MCF 10A (cell line): ENCODE measurements at regions not wholly inside any gene's neighbourhood (a gene's known extent, or its start where the extent isn't known, plus 50 kb on each side); places are given as distances from the start of the nearest gene placed in this dataset.

ENCODE experiments used
- BruUV-seq: library from RNA; stranded (reverse); fragments of 400-500 nt; replicated peaks from 2 replicates; lab custom pipeline; 2021; lab: Mats Ljungman, UMichigan
- CTCF ChIA-PET: fragments of 300-600 bp; sonication (Branson Sonifier 250); formaldehyde crosslinking; extraction: SDS; loops from one replicate; lab custom pipeline; 2021; ENCODE audit warnings: antibody characterized with exemption, inconsistent platforms; lab: Yijun Ruan, JAX
- POLR2A ChIA-PET: fragments of 300-600, 350-650 bp; sonication (Branson Sonifier 250); formaldehyde crosslinking; extraction: SDS; loops from one replicate; lab custom pipeline; 2020; ENCODE audit warnings: antibody characterized with exemption, inconsistent platforms; lab: Yijun Ruan, JAX
- DNase-seq: peaks from one replicate; pipeline ENCODE4 v3.0.0-alpha.2; 2018; ENCODE audit not compliant: unreplicated experiment
- H3K27ac Mint-ChIP-seq: one replicate; pipeline ENCODE4 v1.8.0; 2022; ENCODE audit warnings: mild to moderate bottlenecking, low read depth, mixed read lengths; ENCODE audit not compliant: unreplicated experiment
- H3K27me3 Mint-ChIP-seq: one replicate; pipeline ENCODE4 v1.8.0; 2022; ENCODE audit warnings: mixed read lengths; ENCODE audit not compliant: insufficient read depth, unreplicated experiment
- H3K36me3 Mint-ChIP-seq: one replicate; pipeline ENCODE4 v1.8.0; 2022; ENCODE audit warnings: mild to moderate bottlenecking, moderate library complexity, mixed read lengths; ENCODE audit not compliant: insufficient read depth, unreplicated experiment
- H3K4me1 Mint-ChIP-seq: one replicate; pipeline ENCODE4 v1.8.0; 2022; ENCODE audit warnings: mixed read lengths; ENCODE audit not compliant: insufficient read depth, unreplicated experiment
- H3K4me3 Mint-ChIP-seq: one replicate; pipeline ENCODE4 v1.8.0; 2022; ENCODE audit warnings: mild to moderate bottlenecking, moderate library complexity, mixed read lengths; ENCODE audit not compliant: unreplicated experiment
- H3K9me3 Mint-ChIP-seq: one replicate; pipeline ENCODE4 v1.8.0; 2022; ENCODE audit warnings: mixed read lengths; ENCODE audit not compliant: unreplicated experiment
- intact Hi-C: fragments of 100-400 bp; cut with micrococcal nuclease; formaldehyde crosslinking; loops from 2 replicates; pipeline ENCODE4 v1.14.1; 2022
- TF ChIP-seq, protein P1 (sequence below): fragments of 200-600 bp; IDR thresholded peaks from one replicate; pipeline ENCODE4 v1.8.0; 2022; ENCODE audit warnings: antibody characterized with exemption, mild to moderate bottlenecking; ENCODE audit not compliant: unreplicated experiment

DNA sequence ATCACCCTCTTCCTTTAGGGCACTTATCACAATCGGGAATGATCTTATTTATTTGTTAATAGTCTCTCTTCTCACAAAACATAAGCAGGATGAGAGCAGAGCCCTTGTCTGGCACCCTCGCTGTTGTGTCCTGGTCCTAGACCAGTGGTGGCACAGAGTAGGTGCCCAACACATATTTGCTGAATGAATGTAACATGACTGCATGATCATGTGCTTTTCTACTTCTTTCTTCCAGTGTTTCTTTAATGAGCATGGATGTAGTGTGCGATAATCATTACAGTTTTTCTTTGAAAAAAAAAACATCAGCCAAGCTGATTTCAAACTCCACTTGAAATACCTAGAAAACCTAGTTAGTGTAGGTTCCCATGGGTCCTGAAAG, 164.1 kb downstream of the CHIC2 start:
- no peak for DNase-seq
- TF ChIP-seq, protein P1, sequence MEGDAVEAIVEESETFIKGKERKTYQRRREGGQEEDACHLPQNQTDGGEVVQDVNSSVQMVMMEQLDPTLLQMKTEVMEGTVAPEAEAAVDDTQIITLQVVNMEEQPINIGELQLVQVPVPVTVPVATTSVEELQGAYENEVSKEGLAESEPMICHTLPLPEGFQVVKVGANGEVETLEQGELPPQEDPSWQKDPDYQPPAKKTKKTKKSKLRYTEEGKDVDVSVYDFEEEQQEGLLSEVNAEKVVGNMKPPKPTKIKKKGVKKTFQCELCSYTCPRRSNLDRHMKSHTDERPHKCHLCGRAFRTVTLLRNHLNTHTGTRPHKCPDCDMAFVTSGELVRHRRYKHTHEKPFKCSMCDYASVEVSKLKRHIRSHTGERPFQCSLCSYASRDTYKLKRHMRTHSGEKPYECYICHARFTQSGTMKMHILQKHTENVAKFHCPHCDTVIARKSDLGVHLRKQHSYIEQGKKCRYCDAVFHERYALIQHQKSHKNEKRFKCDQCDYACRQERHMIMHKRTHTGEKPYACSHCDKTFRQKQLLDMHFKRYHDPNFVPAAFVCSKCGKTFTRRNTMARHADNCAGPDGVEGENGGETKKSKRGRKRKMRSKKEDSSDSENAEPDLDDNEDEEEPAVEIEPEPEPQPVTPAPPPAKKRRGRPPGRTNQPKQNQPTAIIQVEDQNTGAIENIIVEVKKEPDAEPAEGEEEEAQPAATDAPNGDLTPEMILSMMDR: no peak
- POLR2A ChIA-PET: no interaction called here
- H3K27ac Mint-ChIP-seq: no peak overlapping the region
- no peaks in the 10 kb centered on the region for H3K27me3 Mint-ChIP-seq
- BruUV-seq: no TSS peak
- intact Hi-C loops: loop anchor here (5.0 to 10.0 kb wide), 2 partner anchors 885 to 1523 kb away; no protein-coding TSS in a partner anchor
- H3K4me1 Mint-ChIP-seq: peaks cover 7% of the 10 kb centered on the region
- H3K4me3 Mint-ChIP-seq: no peak overlapping the region
- H3K36me3 Mint-ChIP-seq: no peaks in the 10 kb centered on the region
- CTCF ChIA-PET: interaction anchor here (1.1 kb wide), 1 partner anchor 8 kb away, joined by 3 read pairs; no protein-coding TSS in a partner anchor
- H3K9me3 Mint-ChIP-seq: no peaks in the 10 kb centered on the region

GRCh38 chr4:53899586-53900270, 164.7 kb downstream of the CHIC2 start:
- BruUV-seq: no TSS peak
- TF ChIP-seq, protein P1: no peak
- no peak overlapping the region for H3K27ac Mint-ChIP-seq
- H3K36me3 Mint-ChIP-seq: no peaks in the 10 kb centered on the region
- DNase-seq: no peak
- no peaks in the 10 kb centered on the region for H3K9me3 Mint-ChIP-seq
- ChIA-PET CTCF (interaction anchor here (1.1 kb wide), 1 partner anchor 9 kb away, joined by 3 read pairs; no protein-coding TSS in a partner anchor), POLR2A (no interaction called here)
- H3K27me3 Mint-ChIP-seq: no peaks in the 10 kb centered on the region
- H3K4me1 Mint-ChIP-seq: peaks cover 11% of the 10 kb centered on the region
- intact Hi-C loops: loop anchor here (5.0 to 10.0 kb wide), 2 partner anchors 885 to 1522 kb away; no protein-coding TSS in a partner anchor
- H3K4me3 Mint-ChIP-seq: no peak overlapping the region

DNA sequence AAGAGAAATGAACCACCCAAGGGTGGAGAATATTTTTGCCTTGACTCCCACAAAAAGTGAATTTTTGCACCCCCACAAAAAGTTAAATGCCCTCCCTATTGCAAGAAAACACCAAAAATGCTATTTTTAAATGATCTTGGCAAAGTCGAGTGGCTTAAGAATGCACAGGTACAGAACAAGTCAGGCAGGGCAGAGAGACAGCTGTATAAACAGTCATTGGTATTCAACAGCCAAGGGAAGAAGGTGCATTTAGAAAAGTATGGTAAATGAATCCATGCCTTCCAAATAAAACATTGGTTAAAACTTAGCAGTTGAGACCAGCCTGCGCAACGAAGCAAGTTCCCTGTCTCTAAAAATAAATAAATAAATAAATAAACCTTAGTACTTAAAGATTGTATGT, 169.3 kb downstream of the CHIC2 start:
- no peaks in the 10 kb centered on the region for H3K36me3 Mint-ChIP-seq
- no TSS peak for BruUV-seq
- no peaks in the 10 kb centered on the region for H3K27me3 Mint-ChIP-seq
- no peak for DNase-seq
- ChIA-PET POLR2A (interaction anchor here (0.6 kb wide), 1 partner anchor 1244 kb away, joined by 3 read pairs; no protein-coding TSS in a partner anchor), CTCF (interaction anchor here (0.6 to 1.0 kb wide), 2 partner anchors 14 to 330 kb away, joined by 3 to 4 read pairs; no protein-coding TSS in a partner anchor)
- peaks cover 4% of the 10 kb centered on the region for H3K4me1 Mint-ChIP-seq
- intact Hi-C loops: no loop called here
- H3K27ac Mint-ChIP-seq: no peak overlapping the region
- H3K4me3 Mint-ChIP-seq: no peak overlapping the region
- H3K9me3 Mint-ChIP-seq: no peaks in the 10 kb centered on the region
- TF ChIP-seq, protein P1: no peak

DNA sequence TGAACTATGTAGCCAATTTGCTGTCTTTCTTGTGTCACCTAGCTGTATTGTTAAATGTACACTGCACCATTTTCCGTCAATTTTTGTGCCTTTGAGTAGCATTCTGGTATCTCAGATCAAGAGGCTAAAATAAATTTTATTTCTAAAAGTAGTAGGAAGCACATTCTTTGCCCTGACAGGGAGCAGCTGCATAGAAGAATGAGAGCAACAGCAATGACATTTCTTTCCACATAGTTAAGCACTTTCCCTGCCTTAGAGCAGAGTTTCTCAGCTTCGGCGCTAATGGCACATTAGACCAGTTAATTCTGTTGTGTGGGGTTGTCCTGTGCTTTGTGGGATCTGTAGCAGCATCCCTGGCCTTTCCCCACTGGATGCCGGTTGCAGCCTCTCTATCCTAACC, 173.9 kb downstream of the CHIC2 start:
- ChIA-PET CTCF (no interaction called here), POLR2A (interaction anchor here (0.6 kb wide), 1 partner anchor 400 kb away, joined by 3 read pairs; no protein-coding TSS in a partner anchor)
- Mint-ChIP-seq H3K4me1 (peaks cover 4% of the 10 kb centered on the region), H3K9me3 (no peaks in the 10 kb centered on the region), H3K36me3 (no peaks in the 10 kb centered on the region), H3K27ac (no peak overlapping the region), H3K27me3 (no peaks in the 10 kb centered on the region), H3K4me3 (no peak overlapping the region)
- TF ChIP-seq, protein P1: no peak
- no peak for DNase-seq
- BruUV-seq: no TSS peak
- intact Hi-C loops: no loop called here
